GM13976 (cell line): ENCODE measurements at regions not wholly inside any gene's neighbourhood (a gene's known extent, or its start where the extent isn't known, plus 50 kb on each side); places are given as distances from the start of the nearest gene placed in this dataset.
"Not testable (repeated sequence)": the region's sequence is repeated elsewhere in the genome, so short reads cannot be mapped to it uniquely, and the experiment has no call there.

Experiments
- DNase-seq: peaks from one replicate; pipeline ENCODE4 v3.0.0; 2012; ENCODE audit warnings: low spot score
- CTCF ChIP-seq: IDR thresholded peaks from 2 replicates; pipeline ENCODE4 v1.5.1; 2012; ENCODE audit warnings: borderline replicate concordance, mild to moderate bottlenecking; ENCODE audit not compliant: insufficient read depth; ENCODE audit errors: extremely low read depth, missing control alignments, control extremely low read depth
- in situ Hi-C: fragments of 300-500 bp; cut with MboI; formaldehyde crosslinking; loops from one replicate; pipeline ENCODE4 v1.12.0; 2022; ENCODE audit warnings: low sequenced_read_pairs, mixed read lengths, inconsistent platforms; ENCODE audit not compliant: unreplicated experiment

DNA sequence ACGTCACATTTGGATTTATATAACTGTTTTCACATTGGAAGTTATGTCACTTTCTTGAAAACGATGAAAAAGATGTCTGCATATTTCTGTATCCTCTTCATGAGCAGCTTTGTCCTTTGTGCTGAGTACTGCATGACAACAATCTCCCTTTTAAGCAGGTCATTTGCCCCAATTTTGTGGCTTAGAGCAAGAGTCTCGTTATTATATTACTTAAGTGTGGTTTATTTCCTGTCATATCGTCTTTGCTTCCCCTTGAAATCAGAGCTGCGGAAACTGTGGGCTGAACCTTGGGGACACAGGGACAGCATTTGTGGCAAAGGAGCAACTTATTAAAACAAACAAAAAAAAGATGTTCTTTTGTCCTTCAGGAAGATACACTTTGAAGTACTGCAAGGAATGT is 254.0 kb upstream of the DSEL start:
- TF ChIP-seq CTCF: no peak
- no peak for DNase-seq
- in situ Hi-C loops: no loop called here

DNA sequence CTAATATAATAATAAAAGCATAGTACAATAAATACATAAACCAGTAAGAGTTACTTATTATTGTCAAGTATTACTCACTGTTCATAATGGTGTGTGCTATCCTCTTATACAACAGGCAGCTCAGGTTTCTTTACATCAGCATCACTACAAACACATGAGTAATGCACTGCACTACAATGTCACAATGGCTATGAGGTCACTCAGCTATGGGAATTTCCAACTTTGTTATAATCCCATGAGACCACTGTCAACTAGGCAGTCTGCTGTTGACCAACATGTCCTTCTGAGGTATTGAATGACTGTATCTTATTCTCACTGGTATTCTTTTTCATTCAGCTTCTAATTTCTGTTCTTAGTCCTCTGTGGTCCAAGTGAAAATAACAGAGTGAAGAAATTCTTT is 250.4 kb upstream of the DSEL start:
- in situ Hi-C loops: no loop called here
- DNase-seq: no peak
- TF ChIP-seq CTCF: no peak

DNA sequence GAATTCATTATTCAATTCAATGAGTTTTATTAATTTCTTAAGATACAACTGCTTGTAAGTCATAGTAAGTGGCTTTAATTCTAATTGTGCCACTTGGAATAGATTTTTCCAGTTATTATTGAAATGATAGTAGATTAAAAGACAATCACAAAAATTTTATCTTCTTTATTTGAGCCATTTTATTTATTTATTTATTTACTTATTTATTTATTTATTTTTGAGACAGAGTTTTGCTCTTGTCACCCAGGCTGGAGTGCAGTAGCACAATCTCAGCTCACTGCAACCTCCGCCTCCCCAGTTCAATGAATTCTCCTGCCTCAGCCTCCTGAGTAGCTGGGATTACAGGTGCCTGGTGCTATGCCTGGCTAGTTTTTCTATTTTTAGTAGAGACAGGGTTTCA is 235.7 kb upstream of the DSEL start:
- DNase-seq, in situ Hi-C loops: not testable (repeated sequence)

DNA sequence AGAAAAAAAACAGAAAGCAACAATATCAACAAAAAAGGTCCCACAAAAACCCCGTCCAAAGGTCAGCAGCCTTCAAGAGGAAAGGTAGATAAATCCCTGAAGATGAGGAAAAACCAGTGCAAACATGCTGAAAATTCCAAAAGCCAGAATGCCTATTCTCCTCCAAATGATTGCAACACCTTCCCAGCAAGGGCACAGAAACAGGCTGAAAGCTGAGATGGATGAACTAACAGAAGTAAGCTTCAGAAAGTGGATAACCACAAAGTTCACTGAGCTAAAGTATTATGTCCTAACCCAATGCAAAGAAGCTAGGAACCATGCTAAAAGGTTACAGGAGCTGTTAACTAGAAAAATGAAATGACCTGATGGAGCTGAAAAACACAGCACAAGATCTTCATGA is 226.4 kb upstream of the DSEL start:
- in situ Hi-C loops: no loop called here
- no peak for DNase-seq
- no peak for TF ChIP-seq CTCF

- in situ Hi-C loops: no loop called here
- no peak for DNase-seq
- TF ChIP-seq CTCF: no peak
Measured at GRCh38 chr18:67742525-67742924, 226.0 kb upstream of the DSEL start.

GRCh38 chr18:67735506-67735905 is 219.0 kb upstream of the DSEL start:
- in situ Hi-C loops: no loop called here
- DNase-seq: no peak
- TF ChIP-seq CTCF: no peak

DNA sequence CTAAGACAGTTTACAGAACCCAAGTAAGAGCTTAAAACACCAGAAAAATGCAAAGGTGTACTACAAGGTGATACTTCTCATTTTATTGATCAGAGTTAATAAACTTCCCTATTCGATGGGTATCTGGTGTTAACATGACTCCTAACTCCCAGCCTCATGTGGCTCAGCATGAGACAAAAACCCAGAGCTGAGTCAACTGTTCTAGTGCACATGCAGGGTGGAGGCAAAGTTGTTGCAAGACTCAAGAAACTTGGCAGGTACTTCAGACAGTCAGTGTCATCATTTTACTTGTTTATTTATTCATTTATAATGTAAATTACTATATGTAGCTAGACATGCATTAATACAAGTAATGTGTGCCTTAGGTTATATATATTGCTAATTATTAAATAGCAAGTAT is 216.6 kb upstream of the DSEL start:
- DNase-seq: no peak
- in situ Hi-C loops: no loop called here
- TF ChIP-seq CTCF: no peak

GRCh38 chr18:67731851-67732250 is 215.3 kb upstream of the DSEL start:
- no peak for TF ChIP-seq CTCF
- no peak for DNase-seq
- in situ Hi-C loops: no loop called here
